ENCODE measurements at regions not wholly inside any gene's neighbourhood (a gene's known extent, or its start where the extent isn't known, plus 50 kb on each side); places are given as distances from the start of the nearest gene placed in this dataset.

DNA sequence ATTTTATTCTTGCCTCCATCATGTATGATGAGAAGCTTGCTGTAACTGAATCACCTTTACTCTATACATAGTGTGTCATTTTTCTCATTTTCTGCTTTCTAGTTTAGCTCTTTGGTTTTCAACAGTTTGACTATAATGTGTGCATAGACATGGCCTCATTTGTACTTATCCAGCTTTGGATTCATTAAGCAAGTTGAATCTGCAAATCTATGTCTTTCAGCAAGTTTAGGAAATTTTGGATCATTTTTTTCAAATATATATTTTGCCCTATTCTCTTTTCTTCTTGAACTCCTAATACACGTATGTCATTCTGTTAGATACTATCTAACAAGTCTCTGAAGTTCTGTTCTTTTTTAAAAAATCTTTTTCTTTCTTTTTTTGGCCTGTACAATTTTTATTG, 57.8 kb downstream of the PRLHR start:
- TF ChIP-seq, protein P1, sequence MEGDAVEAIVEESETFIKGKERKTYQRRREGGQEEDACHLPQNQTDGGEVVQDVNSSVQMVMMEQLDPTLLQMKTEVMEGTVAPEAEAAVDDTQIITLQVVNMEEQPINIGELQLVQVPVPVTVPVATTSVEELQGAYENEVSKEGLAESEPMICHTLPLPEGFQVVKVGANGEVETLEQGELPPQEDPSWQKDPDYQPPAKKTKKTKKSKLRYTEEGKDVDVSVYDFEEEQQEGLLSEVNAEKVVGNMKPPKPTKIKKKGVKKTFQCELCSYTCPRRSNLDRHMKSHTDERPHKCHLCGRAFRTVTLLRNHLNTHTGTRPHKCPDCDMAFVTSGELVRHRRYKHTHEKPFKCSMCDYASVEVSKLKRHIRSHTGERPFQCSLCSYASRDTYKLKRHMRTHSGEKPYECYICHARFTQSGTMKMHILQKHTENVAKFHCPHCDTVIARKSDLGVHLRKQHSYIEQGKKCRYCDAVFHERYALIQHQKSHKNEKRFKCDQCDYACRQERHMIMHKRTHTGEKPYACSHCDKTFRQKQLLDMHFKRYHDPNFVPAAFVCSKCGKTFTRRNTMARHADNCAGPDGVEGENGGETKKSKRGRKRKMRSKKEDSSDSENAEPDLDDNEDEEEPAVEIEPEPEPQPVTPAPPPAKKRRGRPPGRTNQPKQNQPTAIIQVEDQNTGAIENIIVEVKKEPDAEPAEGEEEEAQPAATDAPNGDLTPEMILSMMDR (IDR thresholded peaks at IDR 0.05; ENCODE audit: low read depth, low read length): no peak
- Histone ChIP-seq H3K27me3 (ENCODE audit: insufficient read depth, low read depth, severe bottlenecking) (peaks cover 32% of the 10 kb centered on the region), H3K9me3 (ENCODE audit: severe bottlenecking) (no peaks in the 10 kb centered on the region), H3K4me3 (ENCODE audit: low read depth, low read length) (no peak overlapping the region), H3K27ac (no peak overlapping the region), H3K36me3 (no peaks in the 10 kb centered on the region)
- no peak for DNase-seq

DNA sequence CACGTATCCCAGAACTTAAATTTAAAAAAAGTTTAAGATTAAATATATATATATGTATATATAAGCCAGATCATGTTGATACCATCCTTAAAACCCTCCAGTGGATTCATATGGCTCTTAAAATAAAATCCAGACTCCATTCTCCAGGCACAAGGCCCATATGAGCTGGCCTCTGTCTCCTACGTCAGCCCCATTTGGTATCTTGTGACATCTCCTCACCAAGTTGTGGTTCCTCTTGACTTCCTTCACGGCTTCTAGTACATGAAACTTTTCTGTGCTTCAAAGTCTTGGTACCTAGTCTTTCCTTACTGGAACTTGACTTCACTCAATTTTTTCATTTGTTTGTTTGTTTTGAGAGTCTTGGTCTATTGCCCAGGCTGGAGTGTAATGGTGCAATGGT, 61.3 kb downstream of the PRLHR start:
- TF ChIP-seq, protein P1 (IDR thresholded peaks at IDR 0.05; ENCODE audit: low read depth, low read length): no peak
- no peak for DNase-seq
- Histone ChIP-seq H3K9me3 (ENCODE audit: severe bottlenecking) (no peaks in the 10 kb centered on the region), H3K27me3 (ENCODE audit: insufficient read depth, low read depth, severe bottlenecking) (peaks cover 42% of the 10 kb centered on the region), H3K27ac (no peak overlapping the region), H3K4me3 (ENCODE audit: low read depth, low read length) (no peak overlapping the region), H3K36me3 (no peaks in the 10 kb centered on the region)

DNA sequence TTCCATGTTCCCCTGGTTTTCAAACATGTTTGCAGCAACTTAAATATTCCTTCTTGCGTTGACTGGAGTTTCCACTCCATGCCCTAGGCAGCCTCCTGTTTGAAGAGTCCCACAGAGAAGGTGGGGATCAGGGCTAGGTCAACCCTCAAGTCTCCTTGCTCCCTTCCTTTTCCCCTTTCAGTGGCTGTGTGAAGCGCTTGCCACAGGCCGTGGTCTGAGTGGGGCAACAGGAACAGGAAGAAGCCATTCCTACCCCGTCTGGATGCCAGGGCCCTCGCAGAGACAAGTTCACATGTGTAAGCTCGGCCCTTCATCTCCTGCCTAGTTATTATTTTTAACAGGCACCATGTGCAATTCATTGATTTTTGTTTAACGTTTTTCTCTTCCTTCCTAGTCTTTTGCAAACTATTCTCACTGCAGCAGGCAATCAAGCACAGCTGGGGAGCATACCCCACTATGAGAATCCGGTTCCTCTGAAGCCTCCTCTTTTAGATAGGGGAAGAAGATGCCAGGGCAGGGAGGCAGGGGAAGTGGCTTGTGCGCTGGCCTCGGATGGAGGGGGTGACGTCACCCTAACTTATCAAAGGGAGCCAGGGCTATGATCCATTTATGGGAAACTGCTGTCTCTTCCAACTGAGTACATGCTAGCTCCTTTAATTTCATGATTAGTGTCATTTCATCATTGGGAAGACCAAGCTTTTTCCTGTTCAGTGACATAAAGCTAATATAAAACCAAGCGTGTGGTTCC, 64.2 kb downstream of the PRLHR start:
- Histone ChIP-seq H3K4me3 (ENCODE audit: low read depth, low read length) (no peak overlapping the region), H3K27me3 (ENCODE audit: insufficient read depth, low read depth, severe bottlenecking) (peaks cover 69% of the 10 kb centered on the region), H3K27ac (no peak overlapping the region), H3K36me3 (no peaks in the 10 kb centered on the region), H3K9me3 (ENCODE audit: severe bottlenecking) (no peaks in the 10 kb centered on the region)
- TF ChIP-seq, protein P1 (IDR thresholded peaks at IDR 0.05; ENCODE audit: low read depth, low read length): no peak
- DNase-seq: no peak

DNA sequence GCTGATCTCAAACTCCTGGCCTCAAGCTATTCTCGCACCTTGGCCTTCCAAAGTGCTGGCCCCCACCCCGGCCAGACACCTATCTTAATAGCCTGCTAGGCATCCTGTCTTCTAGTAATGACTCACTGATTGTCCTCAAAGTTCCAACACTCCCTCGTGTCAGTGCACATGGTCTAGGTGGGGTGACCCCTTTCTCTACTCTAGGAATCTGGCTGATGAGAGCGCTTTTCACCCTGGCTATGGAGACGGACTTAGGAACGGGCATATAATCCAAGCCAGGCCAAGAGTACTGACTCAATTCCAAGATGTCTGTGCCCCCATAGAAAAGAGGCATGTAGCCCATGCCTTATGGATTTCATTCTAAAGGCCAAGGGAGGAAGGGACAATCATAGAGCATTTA, 67.0 kb downstream of the PRLHR start:
- Histone ChIP-seq H3K27me3 (ENCODE audit: insufficient read depth, low read depth, severe bottlenecking) (peaks cover 76% of the 10 kb centered on the region), H3K36me3 (no peaks in the 10 kb centered on the region), H3K9me3 (ENCODE audit: severe bottlenecking) (no peaks in the 10 kb centered on the region), H3K4me3 (ENCODE audit: low read depth, low read length) (no peak overlapping the region), H3K27ac (no peak overlapping the region)
- no peak for DNase-seq
- TF ChIP-seq, protein P1 (IDR thresholded peaks at IDR 0.05; ENCODE audit: low read depth, low read length): no peak

DNA sequence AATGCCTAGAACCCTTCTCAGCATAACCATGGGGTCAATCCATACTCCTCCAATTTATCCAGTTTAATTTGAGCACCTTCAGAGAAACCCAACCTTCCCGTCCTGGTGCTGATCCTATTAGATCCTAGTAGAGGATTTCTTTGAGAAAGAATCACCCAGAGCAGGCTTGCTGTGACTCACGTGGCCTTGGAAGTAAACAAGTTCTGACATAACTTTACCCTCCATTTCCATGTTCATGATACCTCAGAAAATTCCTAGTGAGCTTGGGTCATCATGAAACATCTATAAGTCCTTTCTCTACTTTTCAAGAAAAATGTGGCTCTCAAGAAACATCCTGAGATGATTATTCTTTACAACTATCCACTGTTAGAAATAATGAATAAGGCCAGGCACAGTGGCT, 71.7 kb downstream of the PRLHR start:
- H3K27me3 ChIP-seq (ENCODE audit: insufficient read depth, low read depth, severe bottlenecking): peaks cover 88% of the 10 kb centered on the region
- no peak overlapping the region for H3K4me3 ChIP-seq (ENCODE audit: low read depth, low read length)
- no peak overlapping the region for H3K27ac ChIP-seq
- DNase-seq: no peak
- no peaks in the 10 kb centered on the region for H3K9me3 ChIP-seq (ENCODE audit: severe bottlenecking)
- no peaks in the 10 kb centered on the region for H3K36me3 ChIP-seq
- TF ChIP-seq, protein P1 (IDR thresholded peaks at IDR 0.05; ENCODE audit: low read depth, low read length): no peak
